DMS 273 (cell line): ENCODE measurements at regions not wholly inside any gene's neighbourhood (a gene's known extent, or its start where the extent isn't known, plus 50 kb on each side); places are given as distances from the start of the nearest gene placed in this dataset.
A peak's percentile ranks its signal among the peaks of the same experiment; 100 is the strongest.
"Not testable (repeated sequence)": the region's sequence is repeated elsewhere in the genome, so short reads cannot be mapped to it uniquely, and the experiment has no call there.

Experiments used
- DNase-seq: peaks from one replicate; lab custom pipeline; 2025; ENCODE audit not compliant: unreplicated experiment; lab: John Stamatoyannopoulos, UW

GRCh38 chr6:106885679-106886078, 88.8 kb downstream of the CD24 start:
- no peak for DNase-seq

GRCh38 chr6:106884576-106884975, 90.0 kb downstream of the CD24 start:
- no peak for DNase-seq

GRCh38 chr6:106883808-106884262, 90.7 kb downstream of the CD24 start:
- peak; percentile 59 for DNase-seq

- no peak for DNase-seq
Measured at GRCh38 chr6:106882601-106883518, 91.7 kb downstream of the CD24 start.

- DNase-seq, result no peak
Measured at GRCh38 chr6:106882138-106882537, 92.4 kb downstream of the CD24 start.

- no peak for DNase-seq
Measured at GRCh38 chr6:106880952-106881351, 93.6 kb downstream of the CD24 start.

GRCh38 chr6:106875782-106876321, 98.7 kb downstream of the CD24 start:
- no peak for DNase-seq

- no peak for DNase-seq
Measured at GRCh38 chr6:106874481-106874880, 100.0 kb downstream of the CD24 start.

- DNase-seq, result no peak
Measured at GRCh38 chr6:106872049-106872448, 102.5 kb downstream of the CD24 start.

- DNase-seq, result no peak
Measured at GRCh38 chr6:106870824-106871717, 103.5 kb downstream of the CD24 start.

- DNase-seq, result no peak
Measured at GRCh38 chr6:106870069-106870468, 104.5 kb downstream of the CD24 start.

- DNase-seq, result no peak
Measured at GRCh38 chr6:106869203-106869602, 105.3 kb downstream of the CD24 start.

GRCh38 chr6:106866875-106867658, 107.5 kb downstream of the CD24 start:
- DNase-seq, result no peak

- DNase-seq, result no peak
Measured at GRCh38 chr6:106862858-106863257, 111.7 kb downstream of the CD24 start.

GRCh38 chr6:106860940-106861339, 113.6 kb downstream of the CD24 start:
- DNase-seq, result no peak

GRCh38 chr6:106858653-106859092, 115.9 kb downstream of the CD24 start:
- DNase-seq, result no peak

GRCh38 chr6:106857771-106858652, 116.5 kb downstream of the CD24 start:
- DNase-seq, result no peak

- DNase-seq, result not testable (repeated sequence)
Measured at GRCh38 chr6:106857310-106857709, 117.2 kb downstream of the CD24 start.

- DNase-seq, result no peak
Measured at GRCh38 chr6:106856227-106856874, 118.2 kb downstream of the CD24 start.
